PC-9 (cell line): ENCODE measurements at regions not wholly inside any gene's neighbourhood (a gene's known extent, or its start where the extent isn't known, plus 50 kb on each side); places are given as distances from the start of the nearest gene placed in this dataset.
A peak's percentile ranks its signal among the peaks of the same experiment; 100 is the strongest.

Source experiments
- EZH2 ChIP-seq: fragments of 200-600 bp; sonication (generic); IDR thresholded peaks from 2 replicates; pipeline ENCODE4 v1.8.0; 2017; ENCODE audit warnings: antibody characterized with exemption, low read depth
- TF ChIP-seq, protein P1 (sequence below): fragments of 200-600 bp; sonication (generic); conservative IDR thresholded peaks from 2 replicates; pipeline ENCODE4 v1.6.1; 2017; ENCODE audit warnings: mixed run types, antibody characterized with exemption, mild to moderate bottlenecking, moderate library complexity

DNA sequence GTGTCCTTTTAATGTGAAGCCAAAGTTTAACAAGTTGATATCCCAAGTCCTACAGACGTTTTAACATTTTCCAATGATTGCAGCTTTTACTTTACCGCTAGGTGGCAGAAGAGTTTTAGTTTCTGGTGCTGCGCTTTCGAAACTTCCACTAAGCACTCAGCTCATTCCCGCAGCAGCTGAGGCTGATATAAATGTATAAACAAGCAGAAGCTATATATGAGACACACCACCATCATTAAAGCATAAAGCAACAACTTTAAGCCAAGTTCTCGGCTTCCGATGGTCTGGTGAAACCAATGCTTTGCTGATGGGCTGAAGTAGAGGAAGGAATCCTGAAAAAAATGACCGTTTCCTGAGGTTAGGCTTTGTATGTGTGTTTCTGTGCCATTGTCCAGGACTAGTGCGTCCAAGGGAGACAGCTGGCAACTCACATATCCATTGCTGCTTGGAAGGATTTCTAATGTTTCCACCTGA lies 753.9 kb downstream of the OLFM4 start:
- TF ChIP-seq EZH2 = no peak
- TF ChIP-seq, protein P1, sequence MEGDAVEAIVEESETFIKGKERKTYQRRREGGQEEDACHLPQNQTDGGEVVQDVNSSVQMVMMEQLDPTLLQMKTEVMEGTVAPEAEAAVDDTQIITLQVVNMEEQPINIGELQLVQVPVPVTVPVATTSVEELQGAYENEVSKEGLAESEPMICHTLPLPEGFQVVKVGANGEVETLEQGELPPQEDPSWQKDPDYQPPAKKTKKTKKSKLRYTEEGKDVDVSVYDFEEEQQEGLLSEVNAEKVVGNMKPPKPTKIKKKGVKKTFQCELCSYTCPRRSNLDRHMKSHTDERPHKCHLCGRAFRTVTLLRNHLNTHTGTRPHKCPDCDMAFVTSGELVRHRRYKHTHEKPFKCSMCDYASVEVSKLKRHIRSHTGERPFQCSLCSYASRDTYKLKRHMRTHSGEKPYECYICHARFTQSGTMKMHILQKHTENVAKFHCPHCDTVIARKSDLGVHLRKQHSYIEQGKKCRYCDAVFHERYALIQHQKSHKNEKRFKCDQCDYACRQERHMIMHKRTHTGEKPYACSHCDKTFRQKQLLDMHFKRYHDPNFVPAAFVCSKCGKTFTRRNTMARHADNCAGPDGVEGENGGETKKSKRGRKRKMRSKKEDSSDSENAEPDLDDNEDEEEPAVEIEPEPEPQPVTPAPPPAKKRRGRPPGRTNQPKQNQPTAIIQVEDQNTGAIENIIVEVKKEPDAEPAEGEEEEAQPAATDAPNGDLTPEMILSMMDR = peak; percentile 85
